ENCODE measurements at regions not wholly inside any gene's neighbourhood (a gene's known extent, or its start where the extent isn't known, plus 50 kb on each side); places are given as distances from the start of the nearest gene placed in this dataset.

DNA sequence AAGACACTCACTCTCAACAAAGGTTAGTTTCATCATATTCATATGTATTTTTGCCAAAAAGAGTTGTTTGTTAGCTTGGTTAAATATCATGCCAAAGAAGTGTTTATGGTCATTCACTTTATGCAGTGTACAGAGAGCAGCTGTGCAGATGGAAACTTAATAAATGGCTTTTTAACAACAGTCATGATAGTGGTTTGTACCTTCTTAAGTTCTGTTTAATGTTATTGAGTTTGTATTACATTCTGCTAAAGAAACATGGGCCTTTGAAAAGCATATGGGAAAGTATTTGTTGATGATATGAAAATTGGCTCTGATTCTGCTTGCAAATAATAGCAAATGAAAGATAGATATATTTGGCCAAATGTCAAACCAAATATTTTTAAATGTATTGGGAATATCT is 607.3 kb downstream of the NCAM2 start:
- in situ Hi-C loops (cut with MboI; ENCODE audit: low pct_unique_long_range_greater_than_20kb in 2 of 9, low sequenced_read_pairs in 9 of 9, unreplicated experiment in 9 of 9), result no loop called here
- ATAC-seq (replicated peaks in 6 of 8), result no peak
- Histone ChIP-seq H3K4me3 (no peak overlapping the region), H3K27ac (no peak overlapping the region), H3K4me1 (replicated peaks in 1 of 2) (no peaks in the 10 kb centered on the region)

DNA sequence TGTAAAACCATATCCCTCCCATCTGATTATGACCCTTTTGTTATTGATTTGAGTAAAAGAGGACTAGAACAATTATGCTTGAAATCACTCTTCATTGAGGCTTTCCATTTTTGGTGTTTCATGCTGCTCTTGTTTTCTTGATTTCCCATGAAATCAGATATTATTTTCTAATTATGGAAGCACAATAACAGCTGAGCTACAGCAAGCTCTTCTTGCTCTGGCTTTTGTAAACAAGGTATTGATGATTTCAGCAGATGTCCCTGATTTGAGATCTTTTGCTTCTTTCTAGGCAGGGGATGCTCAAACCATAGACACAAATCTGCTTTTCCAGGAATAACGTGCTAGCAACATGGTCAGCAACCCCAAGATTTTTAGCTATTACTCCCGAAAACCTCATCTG is 607.8 kb downstream of the NCAM2 start:
- in situ Hi-C loops (cut with MboI; ENCODE audit: low pct_unique_long_range_greater_than_20kb in 2 of 9, low sequenced_read_pairs in 9 of 9, unreplicated experiment in 9 of 9), result no loop called here
- Histone ChIP-seq H3K4me3 (no peak overlapping the region), H3K4me1 (replicated peaks in 1 of 2) (no peaks in the 10 kb centered on the region), H3K27ac (no peak overlapping the region)
- WGBS, 10 experiments, result 21 to 94% (median 78%) methylated on average over 1 to 2 of the region's 2 CpGs; no CpG with 5 or more reads in 2 of the 10 experiments
- ATAC-seq (replicated peaks in 6 of 8), result no peak

DNA sequence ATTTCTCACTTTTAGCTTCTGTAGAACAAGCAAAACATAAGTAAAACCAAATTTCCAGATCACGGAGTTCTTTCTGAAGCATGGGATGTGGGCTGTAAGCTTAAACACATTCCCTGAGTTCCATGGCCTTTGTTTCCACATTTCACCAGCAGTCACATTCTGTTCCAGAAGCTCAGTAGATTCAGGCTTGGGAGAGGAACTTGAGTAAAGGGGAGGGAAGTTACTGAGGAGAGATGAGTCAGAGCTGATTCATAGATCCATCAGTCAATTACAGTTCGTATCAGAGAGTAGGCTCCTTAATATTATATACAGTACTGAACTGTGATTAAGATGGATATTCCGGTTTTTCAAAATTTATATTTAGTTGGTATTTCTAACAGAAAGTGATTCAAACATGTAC is 614.3 kb downstream of the NCAM2 start:
- peak in 5 of 8 experiments; percentile 33 to 83 (median 50) for ATAC-seq (replicated peaks in 6 of 8)
- in situ Hi-C loops (cut with MboI; ENCODE audit: low pct_unique_long_range_greater_than_20kb in 2 of 9, low sequenced_read_pairs in 9 of 9, unreplicated experiment in 9 of 9), result no loop called here
- H3K4me3 ChIP-seq, result no peak overlapping the region
- no peaks in the 10 kb centered on the region for H3K4me1 ChIP-seq (replicated peaks in 1 of 2)
- no peak overlapping the region for H3K27ac ChIP-seq
- WGBS, 10 experiments, result 0 to 100% (median 53%) methylated on average over 1 to 3 of the region's 3 CpGs

DNA sequence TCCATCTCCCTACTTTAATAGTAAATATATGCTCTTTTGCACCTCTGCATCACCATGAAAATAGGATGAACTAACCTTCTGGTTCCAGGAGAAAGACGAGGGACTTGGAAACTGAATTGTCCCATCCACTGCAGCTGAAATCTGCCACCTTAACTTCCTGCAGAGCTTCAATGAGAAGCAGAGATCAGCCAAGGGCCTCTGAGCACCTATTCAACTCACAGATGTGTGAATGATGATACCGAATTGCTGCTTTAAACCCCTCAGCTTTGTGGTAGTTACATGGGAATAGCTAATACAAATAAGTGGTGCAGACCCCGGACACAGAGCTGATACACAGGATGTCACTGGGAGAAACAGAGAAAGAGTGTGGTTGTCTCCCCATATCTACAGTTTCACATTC is 616.8 kb downstream of the NCAM2 start:
- ATAC-seq (replicated peaks in 6 of 8), result no peak
- H3K4me1 ChIP-seq (replicated peaks in 1 of 2), result no peaks in the 10 kb centered on the region
- H3K27ac ChIP-seq, result no peak overlapping the region
- WGBS, 10 experiments, result 0 to 100% (median 80%) methylated on average over 1 to 3 of the region's 3 CpGs; no CpG with 5 or more reads in 3 of the 10 experiments
- in situ Hi-C loops (cut with MboI; ENCODE audit: low pct_unique_long_range_greater_than_20kb in 2 of 9, low sequenced_read_pairs in 9 of 9, unreplicated experiment in 9 of 9), result no loop called here
- H3K4me3 ChIP-seq, result no peak overlapping the region

DNA sequence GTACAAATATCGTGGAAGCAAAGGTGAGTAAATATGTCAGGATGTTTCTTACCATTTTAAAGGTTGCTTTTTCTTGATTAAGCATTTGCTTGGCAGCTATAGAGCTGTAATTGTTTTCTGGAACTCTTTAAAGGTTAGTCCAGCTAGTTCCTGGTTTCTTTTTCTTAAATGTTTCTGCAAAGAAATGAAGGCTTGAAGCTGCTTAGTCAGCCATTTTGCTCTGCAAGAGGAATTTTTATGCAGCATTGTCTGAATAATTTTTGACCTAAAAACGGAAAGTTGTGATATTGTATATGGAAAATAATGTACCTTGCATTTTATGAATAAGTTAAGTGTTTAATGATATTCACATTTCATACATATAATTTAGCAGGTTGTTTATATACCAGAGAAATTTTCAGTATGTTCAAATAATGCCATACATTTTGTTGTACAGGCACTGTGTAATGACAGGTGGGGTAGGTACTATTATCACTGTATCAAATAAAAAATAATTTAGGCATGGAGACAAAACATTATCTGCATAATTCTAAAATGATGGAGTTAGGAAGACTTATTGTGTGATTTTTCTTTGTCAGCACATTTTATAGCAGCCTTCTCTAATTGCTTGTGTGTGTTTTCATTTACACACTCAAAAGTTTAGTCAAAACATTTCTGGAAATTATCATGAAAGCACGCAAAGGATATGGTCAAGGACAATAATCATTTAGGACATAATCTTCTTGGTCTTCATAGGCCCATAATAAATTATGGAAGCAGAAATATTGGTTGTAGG is 624.4 kb downstream of the NCAM2 start:
- ATAC-seq (replicated peaks in 6 of 8), result no peak
- WGBS, 10 experiments, result 6 to 88% (median 44%) methylated on average over 2 to 3 of the region's 3 CpGs
- in situ Hi-C loops (cut with MboI; ENCODE audit: low pct_unique_long_range_greater_than_20kb in 2 of 9, low sequenced_read_pairs in 9 of 9, unreplicated experiment in 9 of 9), result no loop called here
- Histone ChIP-seq H3K4me1 (replicated peaks in 1 of 2) (no peaks in the 10 kb centered on the region), H3K4me3 (no peak overlapping the region), H3K27ac (no peak overlapping the region)

DNA sequence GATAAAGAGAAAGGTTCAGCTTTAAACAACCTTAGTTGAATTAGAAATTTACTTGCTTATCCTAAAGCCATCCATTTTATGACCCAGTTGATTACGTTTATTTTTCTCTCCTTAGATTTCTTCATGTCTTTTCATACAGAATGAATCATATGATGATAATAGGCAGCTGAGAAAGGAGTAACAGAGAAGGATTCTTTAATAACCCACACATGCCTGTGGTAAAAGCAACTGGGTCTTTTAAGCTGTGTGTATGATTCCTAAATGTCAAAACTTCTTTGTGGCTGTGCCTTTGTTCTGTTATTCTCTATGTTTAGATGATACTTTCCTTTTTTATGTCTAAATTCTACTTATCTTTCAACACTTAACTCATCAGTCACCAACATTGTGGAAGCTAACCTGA is 626.5 kb downstream of the NCAM2 start:
- no peak for ATAC-seq (replicated peaks in 6 of 8)
- in situ Hi-C loops (cut with MboI; ENCODE audit: low pct_unique_long_range_greater_than_20kb in 2 of 9, low sequenced_read_pairs in 9 of 9, unreplicated experiment in 9 of 9), result no loop called here
- H3K27ac ChIP-seq, result no peak overlapping the region
- 0 to 90% (median 40%) methylated on average over 1 of the region's 1 CpG; no CpG with 5 or more reads in 3 of the 10 experiments for WGBS, 10 experiments
- H3K4me3 ChIP-seq, result no peak overlapping the region
- no peaks in the 10 kb centered on the region for H3K4me1 ChIP-seq (replicated peaks in 1 of 2)

DNA sequence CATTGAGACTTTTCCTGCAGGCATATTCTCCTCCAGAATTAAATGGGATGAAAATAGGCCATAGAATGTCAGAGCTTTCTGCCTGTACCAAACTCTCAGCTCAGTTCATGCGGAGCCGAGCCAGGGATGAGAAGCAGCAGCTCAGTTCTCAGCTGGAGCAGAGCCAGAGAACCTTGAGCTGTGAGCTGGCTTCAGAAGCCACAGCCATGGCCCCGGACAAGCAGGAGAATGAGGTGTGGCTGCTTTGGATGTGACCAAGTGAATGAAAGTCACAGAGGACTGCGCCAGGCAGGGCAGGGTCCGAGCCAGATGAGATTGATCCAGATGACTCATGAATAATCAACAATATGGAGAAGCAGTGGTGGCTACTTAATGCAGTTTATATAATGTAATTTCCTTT is 633.8 kb downstream of the NCAM2 start:
- in situ Hi-C loops (cut with MboI; ENCODE audit: low pct_unique_long_range_greater_than_20kb in 2 of 9, low sequenced_read_pairs in 9 of 9, unreplicated experiment in 9 of 9), result no loop called here
- no peak overlapping the region for H3K4me3 ChIP-seq
- 0 to 95% (median 83%) methylated on average over 1 to 5 of the region's 5 CpGs; no CpG with 5 or more reads in 3 of the 10 experiments for whole genome bisulfite sequencing, 10 experiments
- ATAC-seq (replicated peaks in 6 of 8), result no peak
- H3K27ac ChIP-seq, result no peak overlapping the region
- no peaks in the 10 kb centered on the region for H3K4me1 ChIP-seq (replicated peaks in 1 of 2)

DNA sequence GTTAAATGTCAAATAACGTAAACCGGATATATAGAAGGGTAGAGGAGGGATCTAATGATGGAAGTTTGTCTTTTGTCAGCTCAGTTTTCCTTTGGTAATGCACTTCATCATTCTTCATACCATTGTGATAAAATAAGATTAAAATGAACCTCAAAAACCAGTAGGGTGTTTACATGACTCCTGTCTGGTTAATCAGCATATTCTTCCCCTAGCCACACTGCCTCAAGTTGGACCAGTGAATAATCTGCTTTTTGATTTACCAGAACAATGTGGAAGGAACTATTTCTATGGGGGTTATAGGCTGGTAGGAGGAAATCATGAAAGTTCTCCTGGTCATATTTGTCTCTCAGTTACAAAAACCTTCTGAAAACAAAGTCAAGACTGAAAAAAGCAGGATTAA is 634.7 kb downstream of the NCAM2 start:
- WGBS, 10 experiments, result 83 to 89% (median 86%) methylated on average over 2 of the region's 2 CpGs; no CpG with 5 or more reads in 6 of the 10 experiments
- ATAC-seq (replicated peaks in 6 of 8), result no peak
- H3K27ac ChIP-seq, result no peak overlapping the region
- H3K4me3 ChIP-seq, result no peak overlapping the region
- in situ Hi-C loops (cut with MboI; ENCODE audit: low pct_unique_long_range_greater_than_20kb in 2 of 9, low sequenced_read_pairs in 9 of 9, unreplicated experiment in 9 of 9), result no loop called here
- no peaks in the 10 kb centered on the region for H3K4me1 ChIP-seq (replicated peaks in 1 of 2)

DNA sequence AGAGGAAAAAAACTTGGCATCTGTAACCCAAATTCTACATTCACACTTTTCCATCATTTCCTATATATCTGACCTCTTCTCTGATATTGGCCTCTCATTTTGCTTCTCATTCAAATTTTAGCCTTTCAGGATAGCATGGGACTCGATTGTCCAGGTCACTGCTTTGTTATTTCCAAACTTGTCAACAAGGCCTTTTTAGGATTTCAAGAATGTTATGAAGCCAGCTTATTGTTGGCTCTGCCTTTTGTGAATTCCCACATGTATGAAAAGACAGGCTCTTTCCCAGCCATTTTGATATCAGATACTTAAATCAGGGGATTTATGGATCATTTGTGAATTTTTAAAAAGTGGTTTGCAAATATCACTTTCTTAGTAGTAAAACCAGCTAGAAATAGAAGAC is 663.5 kb downstream of the NCAM2 start:
- in situ Hi-C loops (cut with MboI; ENCODE audit: low pct_unique_long_range_greater_than_20kb in 2 of 9, low sequenced_read_pairs in 9 of 9, unreplicated experiment in 9 of 9), result no loop called here
- Histone ChIP-seq H3K4me1 (replicated peaks in 1 of 2) (no peaks in the 10 kb centered on the region), H3K4me3 (no peak overlapping the region), H3K27ac (no peak overlapping the region)
- WGBS, 10 experiments, result 0 to 81% (median 52%) methylated on average over 1 of the region's 1 CpG; no CpG with 5 or more reads in 2 of the 10 experiments
- ATAC-seq (replicated peaks in 6 of 8), result no peak

DNA sequence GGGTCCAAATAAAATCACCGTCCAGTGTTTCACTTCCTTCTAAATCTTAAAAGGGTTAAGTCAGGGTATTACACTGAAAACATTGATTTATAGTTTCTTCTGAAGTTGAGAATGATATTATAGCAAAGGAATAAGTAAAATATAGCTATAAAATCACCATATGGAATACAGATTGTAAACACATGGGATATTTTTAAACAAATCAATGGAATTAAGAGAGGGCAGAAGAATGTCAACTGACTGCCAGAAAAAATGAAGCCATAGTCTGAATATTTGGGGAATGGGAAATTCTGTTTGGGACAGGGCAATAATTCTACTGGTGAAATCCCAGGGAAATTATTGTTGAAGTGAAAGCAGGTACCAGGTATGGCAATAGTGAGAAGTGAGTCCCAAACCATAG is 664.6 kb downstream of the NCAM2 start:
- H3K4me1 ChIP-seq (replicated peaks in 1 of 2), result no peaks in the 10 kb centered on the region
- no peak for ATAC-seq (replicated peaks in 6 of 8)
- H3K27ac ChIP-seq, result no peak overlapping the region
- in situ Hi-C loops (cut with MboI; ENCODE audit: low pct_unique_long_range_greater_than_20kb in 2 of 9, low sequenced_read_pairs in 9 of 9, unreplicated experiment in 9 of 9), result no loop called here
- WGBS, 10 experiments, result 0 to 100% (median 70%) methylated on average over 1 of the region's 1 CpG; no CpG with 5 or more reads in 2 of the 10 experiments
- H3K4me3 ChIP-seq, result no peak overlapping the region

DNA sequence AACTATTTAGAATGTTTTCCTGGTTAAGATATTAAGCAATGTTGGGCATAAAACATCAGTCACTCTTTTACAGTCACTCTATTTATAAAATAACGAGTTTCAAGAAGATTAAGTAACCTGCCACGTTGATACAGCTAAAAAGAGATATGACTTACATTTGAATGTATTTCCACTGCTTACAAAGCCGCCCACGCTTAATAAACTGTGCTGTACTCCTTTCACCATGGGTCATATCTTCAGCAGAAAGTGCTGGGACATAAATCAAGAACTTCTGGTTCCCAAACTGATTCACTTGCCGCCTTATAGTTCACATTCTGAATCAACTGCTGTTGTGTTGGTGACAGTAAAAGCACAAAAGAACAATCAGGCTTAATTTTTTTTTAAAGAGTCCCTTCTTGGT is 666.7 kb downstream of the NCAM2 start:
- H3K27ac ChIP-seq, result no peak overlapping the region

DNA sequence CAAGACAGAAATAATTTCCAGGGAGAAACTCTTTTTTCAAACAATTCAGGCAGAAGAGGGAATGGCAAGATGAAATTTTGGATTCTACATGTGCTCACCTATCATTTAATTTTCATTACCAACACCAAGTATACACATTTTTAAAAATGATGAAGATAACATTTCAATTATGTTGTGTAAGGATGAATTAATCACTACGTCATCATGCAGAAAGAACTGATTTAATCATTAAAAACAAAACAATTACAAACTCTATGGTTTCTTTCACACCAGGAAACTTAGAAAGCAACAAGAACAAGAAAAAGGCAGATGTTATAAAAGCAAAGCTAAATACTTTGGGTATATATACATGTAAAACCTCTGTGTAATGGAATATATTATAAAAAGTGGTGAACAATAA is 668.5 kb downstream of the NCAM2 start:
- Histone ChIP-seq H3K4me1 (replicated peaks in 1 of 2) (no peaks in the 10 kb centered on the region), H3K4me3 (no peak overlapping the region), H3K27ac (no peak overlapping the region)
- in situ Hi-C loops (cut with MboI; ENCODE audit: low pct_unique_long_range_greater_than_20kb in 2 of 9, low sequenced_read_pairs in 9 of 9, unreplicated experiment in 9 of 9), result no loop called here
- 27 to 100% (median 64%) methylated on average over 1 of the region's 1 CpG; no CpG with 5 or more reads in 2 of the 10 experiments for WGBS, 10 experiments
- no peak for ATAC-seq (replicated peaks in 6 of 8)

More for the DNA sequence above, 666.7 kb downstream of the NCAM2 start:
- 0 to 89% (median 72%) methylated on average over 2 to 5 of the region's 5 CpGs for WGBS, 10 experiments
- Histone ChIP-seq H3K4me1 (replicated peaks in 1 of 2) (no peaks in the 10 kb centered on the region), H3K4me3 (no peak overlapping the region)
- ATAC-seq (replicated peaks in 6 of 8), result no peak
- in situ Hi-C loops (cut with MboI; ENCODE audit: low pct_unique_long_range_greater_than_20kb in 2 of 9, low sequenced_read_pairs in 9 of 9, unreplicated experiment in 9 of 9), result no loop called here

DNA sequence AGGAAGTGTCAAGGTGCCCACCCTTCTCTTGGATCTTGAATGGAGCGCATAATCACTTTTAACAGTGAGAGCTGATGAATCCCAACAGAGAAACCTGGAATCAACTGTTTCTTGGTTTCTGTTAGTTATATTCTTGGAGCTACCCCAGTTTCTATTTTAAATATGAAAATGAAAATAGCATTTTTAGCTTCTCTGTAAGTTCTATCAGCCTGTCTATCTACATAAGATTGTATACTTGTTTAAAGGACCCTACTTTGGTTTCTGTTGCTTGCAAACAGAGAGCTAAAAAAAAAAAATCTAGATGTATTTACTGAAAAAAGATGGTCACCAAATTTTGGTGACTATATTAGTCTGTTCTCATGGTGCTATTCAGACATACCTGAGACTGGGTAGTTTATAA is 670.0 kb downstream of the NCAM2 start:
- Histone ChIP-seq H3K27ac (no peak overlapping the region), H3K4me3 (no peak overlapping the region), H3K4me1 (replicated peaks in 1 of 2) (no peaks in the 10 kb centered on the region)
- WGBS, 10 experiments, result 80 to 100% (median 100%) methylated on average over 1 of the region's 1 CpG; no CpG with 5 or more reads in 6 of the 10 experiments
- in situ Hi-C loops (cut with MboI; ENCODE audit: low pct_unique_long_range_greater_than_20kb in 2 of 9, low sequenced_read_pairs in 9 of 9, unreplicated experiment in 9 of 9), result no loop called here
- no peak for ATAC-seq (replicated peaks in 6 of 8)

DNA sequence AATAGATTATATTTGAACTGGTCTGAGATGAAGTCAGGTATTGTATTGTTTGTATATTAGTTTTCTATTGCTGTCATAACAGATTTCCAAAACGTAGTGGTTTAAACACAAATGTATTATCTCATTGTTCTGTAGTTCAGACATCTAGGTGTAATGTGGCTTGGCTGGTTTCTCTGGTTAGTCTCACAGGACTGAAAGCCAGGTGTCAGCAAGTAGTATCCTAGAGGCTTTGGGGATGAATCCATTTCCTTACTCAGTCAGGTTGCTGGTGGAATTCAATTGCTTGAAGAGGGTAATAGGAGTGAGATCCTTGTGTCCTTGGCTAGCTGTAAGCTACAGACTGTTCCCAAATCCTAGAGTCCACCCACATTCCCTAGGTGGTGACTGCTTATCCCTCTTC is 675.8 kb downstream of the NCAM2 start:
- no peak overlapping the region for H3K4me3 ChIP-seq
- WGBS, 10 experiments, result 0 to 91% (median 10%) methylated on average over 1 of the region's 1 CpG; no CpG with 5 or more reads in 4 of the 10 experiments
- no peak for ATAC-seq (replicated peaks in 6 of 8)
- in situ Hi-C loops (cut with MboI; ENCODE audit: low pct_unique_long_range_greater_than_20kb in 2 of 9, low sequenced_read_pairs in 9 of 9, unreplicated experiment in 9 of 9), result no loop called here
- H3K4me1 ChIP-seq (replicated peaks in 1 of 2), result no peaks in the 10 kb centered on the region
- H3K27ac ChIP-seq, result no peak overlapping the region

All from motor neuron (in vitro differentiated cells).